ENCODE measurements at regions not wholly inside any gene's neighbourhood (a gene's known extent, or its start where the extent isn't known, plus 50 kb on each side); places are given as distances from the start of the nearest gene placed in this dataset.

DNA sequence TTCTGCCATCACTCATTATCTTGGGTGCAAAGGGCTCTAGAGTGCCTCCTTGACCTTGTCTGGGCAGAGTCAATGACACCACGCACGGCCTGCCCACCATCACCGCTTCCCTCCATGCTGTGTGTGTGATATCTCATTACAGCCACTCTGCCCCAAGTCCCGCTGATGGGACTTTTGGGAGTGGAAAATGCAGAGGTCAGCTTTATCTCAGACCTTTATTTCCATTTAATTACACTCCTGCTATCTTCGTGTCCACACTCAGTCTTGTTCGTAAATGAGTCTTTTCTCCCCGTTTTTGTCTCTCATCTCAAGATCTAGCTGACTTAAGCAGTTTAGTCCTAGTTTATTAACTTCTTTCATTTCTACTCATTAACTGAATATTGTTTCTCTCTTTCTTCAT, 226.2 kb downstream of the ICE1 start:
- TF ChIP-seq, protein P1, sequence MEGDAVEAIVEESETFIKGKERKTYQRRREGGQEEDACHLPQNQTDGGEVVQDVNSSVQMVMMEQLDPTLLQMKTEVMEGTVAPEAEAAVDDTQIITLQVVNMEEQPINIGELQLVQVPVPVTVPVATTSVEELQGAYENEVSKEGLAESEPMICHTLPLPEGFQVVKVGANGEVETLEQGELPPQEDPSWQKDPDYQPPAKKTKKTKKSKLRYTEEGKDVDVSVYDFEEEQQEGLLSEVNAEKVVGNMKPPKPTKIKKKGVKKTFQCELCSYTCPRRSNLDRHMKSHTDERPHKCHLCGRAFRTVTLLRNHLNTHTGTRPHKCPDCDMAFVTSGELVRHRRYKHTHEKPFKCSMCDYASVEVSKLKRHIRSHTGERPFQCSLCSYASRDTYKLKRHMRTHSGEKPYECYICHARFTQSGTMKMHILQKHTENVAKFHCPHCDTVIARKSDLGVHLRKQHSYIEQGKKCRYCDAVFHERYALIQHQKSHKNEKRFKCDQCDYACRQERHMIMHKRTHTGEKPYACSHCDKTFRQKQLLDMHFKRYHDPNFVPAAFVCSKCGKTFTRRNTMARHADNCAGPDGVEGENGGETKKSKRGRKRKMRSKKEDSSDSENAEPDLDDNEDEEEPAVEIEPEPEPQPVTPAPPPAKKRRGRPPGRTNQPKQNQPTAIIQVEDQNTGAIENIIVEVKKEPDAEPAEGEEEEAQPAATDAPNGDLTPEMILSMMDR (IDR thresholded peaks at IDR 0.05; ENCODE audit: borderline replicate concordance, control extremely low read depth, extremely low read depth, insufficient read depth, missing control alignments): no peak
- in situ Hi-C loops (cut with MboI; ENCODE audit: low sequenced_read_pairs, unreplicated experiment): no loop called here
- DNase-seq (ENCODE audit: low spot score): no peak

DNA sequence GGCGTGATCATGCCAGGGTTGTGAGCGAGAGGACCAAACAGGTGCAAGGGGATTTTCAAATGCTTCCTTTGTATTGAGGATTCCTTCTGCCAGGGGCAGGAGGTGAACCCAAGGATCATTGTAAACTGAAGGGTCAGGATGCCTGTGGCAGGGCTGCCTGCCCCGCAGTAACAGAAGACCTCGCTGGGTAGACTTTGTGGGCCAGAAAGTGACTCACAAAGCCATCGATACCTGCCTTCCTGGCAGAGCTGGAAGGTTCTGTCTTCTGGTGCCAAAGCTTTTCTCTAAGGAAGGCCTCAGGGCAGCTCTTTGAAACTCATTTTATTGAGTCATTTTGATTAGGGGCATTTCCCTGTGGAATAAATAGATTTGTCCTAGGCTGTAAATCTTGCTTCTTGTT, 223.4 kb downstream of the ICE1 start:
- in situ Hi-C loops (cut with MboI; ENCODE audit: low sequenced_read_pairs, unreplicated experiment): no loop called here
- TF ChIP-seq, protein P1 (IDR thresholded peaks at IDR 0.05; ENCODE audit: borderline replicate concordance, control extremely low read depth, extremely low read depth, insufficient read depth, missing control alignments): no peak
- no peak for DNase-seq (ENCODE audit: low spot score)

DNA sequence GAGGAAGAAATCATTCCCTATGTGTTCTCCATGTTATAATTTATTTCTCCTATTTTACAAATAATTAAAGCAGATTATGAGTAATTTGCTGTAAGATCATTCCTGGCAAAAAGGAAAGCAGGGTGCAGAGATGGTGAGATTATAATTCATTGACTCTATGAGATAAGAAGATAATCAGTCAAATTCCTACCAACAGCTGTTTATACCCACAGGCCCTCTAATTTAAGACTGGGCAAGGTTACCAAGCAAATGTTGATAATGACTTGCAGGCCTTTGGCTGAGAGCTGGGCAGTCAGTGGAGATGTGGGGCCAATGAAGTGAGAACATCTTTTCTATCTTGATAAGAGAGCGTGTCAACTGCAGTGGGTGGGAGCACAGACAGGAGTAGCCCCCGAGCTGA, 222.7 kb downstream of the ICE1 start:
- no peak for DNase-seq (ENCODE audit: low spot score)
- in situ Hi-C loops (cut with MboI; ENCODE audit: low sequenced_read_pairs, unreplicated experiment): no loop called here
- TF ChIP-seq, protein P1 (IDR thresholded peaks at IDR 0.05; ENCODE audit: borderline replicate concordance, control extremely low read depth, extremely low read depth, insufficient read depth, missing control alignments): no peak

DNA sequence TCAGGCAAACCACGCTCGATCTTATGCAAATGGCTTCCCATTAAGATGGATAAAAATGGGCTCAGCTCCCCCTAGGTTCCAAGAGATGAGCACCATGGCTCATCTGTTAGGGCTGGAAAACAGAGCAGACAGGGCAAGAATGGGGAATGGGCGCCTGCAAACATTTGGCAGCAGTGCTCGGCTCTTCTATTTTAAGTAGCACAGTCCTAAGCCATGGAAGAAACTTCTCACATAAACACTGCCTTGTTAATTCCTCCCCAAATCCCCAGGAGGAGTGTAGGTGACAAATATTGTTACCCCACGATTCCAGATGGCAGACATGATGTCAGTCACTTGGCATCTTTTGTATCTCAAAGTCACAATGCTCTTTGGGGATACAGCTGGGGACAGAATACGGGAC, 221.8 kb downstream of the ICE1 start:
- in situ Hi-C loops (cut with MboI; ENCODE audit: low sequenced_read_pairs, unreplicated experiment): no loop called here
- DNase-seq (ENCODE audit: low spot score): no peak
- TF ChIP-seq, protein P1 (IDR thresholded peaks at IDR 0.05; ENCODE audit: borderline replicate concordance, control extremely low read depth, extremely low read depth, insufficient read depth, missing control alignments): no peak

DNA sequence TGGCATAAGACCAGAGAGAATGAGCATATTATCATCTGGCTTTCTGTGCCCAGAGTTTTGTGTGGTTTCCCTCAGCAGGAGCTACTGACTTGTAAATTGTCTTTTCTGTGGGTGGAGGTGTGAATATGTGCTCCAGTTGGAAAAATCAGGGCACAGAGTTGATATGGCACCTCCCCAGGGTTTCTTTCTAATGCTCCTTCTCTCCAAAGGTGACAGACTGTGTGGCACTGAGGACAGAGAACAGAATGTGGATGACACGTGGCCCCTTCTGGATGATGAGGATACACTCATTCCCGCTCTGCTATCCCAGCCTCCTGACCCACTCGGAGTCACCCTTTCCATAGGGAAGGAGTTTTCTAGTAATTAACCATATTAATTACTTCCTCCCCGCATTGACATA, 221.0 kb downstream of the ICE1 start:
- TF ChIP-seq, protein P1 (IDR thresholded peaks at IDR 0.05; ENCODE audit: borderline replicate concordance, control extremely low read depth, extremely low read depth, insufficient read depth, missing control alignments): no peak
- in situ Hi-C loops (cut with MboI; ENCODE audit: low sequenced_read_pairs, unreplicated experiment): no loop called here
- no peak for DNase-seq (ENCODE audit: low spot score)

DNA sequence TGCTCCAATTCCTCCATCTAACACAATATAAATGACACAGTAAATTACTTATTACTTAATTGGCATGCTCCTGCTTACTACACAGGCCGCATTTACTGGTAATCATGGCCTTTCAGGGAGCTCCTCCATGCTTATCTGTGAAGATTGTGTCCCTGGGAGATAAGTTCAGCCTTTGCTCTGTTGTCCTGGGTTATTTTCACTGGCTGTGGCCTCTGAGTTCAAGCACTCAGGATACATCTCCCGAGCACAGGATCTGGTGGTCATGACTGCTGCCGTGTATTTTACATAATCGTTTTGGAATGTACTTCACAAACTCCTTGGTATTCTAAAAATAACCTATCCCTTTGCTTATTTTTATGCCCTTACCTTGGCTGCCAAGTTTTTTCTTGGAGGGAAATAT, 215.7 kb downstream of the ICE1 start:
- TF ChIP-seq, protein P1 (IDR thresholded peaks at IDR 0.05; ENCODE audit: borderline replicate concordance, control extremely low read depth, extremely low read depth, insufficient read depth, missing control alignments): no peak
- in situ Hi-C loops (cut with MboI; ENCODE audit: low sequenced_read_pairs, unreplicated experiment): no loop called here
- DNase-seq (ENCODE audit: low spot score): no peak

DNA sequence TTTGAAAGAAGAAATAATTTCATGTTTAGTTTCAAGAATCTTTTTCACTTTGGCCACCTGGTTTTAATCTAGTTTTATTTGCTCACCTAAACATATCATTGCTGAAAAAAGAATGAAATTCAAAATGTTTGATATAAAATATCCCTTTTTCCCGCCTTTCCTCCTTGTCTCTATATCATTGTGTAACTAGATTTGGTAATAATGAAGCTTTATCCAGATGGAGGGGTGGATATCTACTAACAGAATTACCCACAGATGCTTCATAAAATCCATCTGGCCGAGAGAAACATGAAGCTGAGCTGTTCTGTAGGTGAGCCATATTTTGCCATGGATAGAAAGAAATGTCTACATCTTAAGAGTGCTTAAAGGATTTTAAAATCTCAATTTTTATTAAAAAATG, 214.7 kb downstream of the ICE1 start:
- no peak for DNase-seq (ENCODE audit: low spot score)
- in situ Hi-C loops (cut with MboI; ENCODE audit: low sequenced_read_pairs, unreplicated experiment): no loop called here
- TF ChIP-seq, protein P1 (IDR thresholded peaks at IDR 0.05; ENCODE audit: borderline replicate concordance, control extremely low read depth, extremely low read depth, insufficient read depth, missing control alignments): no peak

Measured in GM13976 (cell line).